ENCODE measurements at regions not wholly inside any gene's neighbourhood (a gene's known extent, or its start where the extent isn't known, plus 50 kb on each side); places are given as distances from the start of the nearest gene placed in this dataset.

- DNase-seq: no peak
Observed at GRCh38 chr16:6993544-6993943, 339.1 kb upstream of the RBFOX1 start.

GRCh38 chr16:6988846-6989245 is 343.8 kb upstream of the RBFOX1 start:
- DNase-seq: no peak

- DNase-seq: no peak
Observed at GRCh38 chr16:6977916-6978315, 354.7 kb upstream of the RBFOX1 start.

- DNase-seq: no peak
Observed at GRCh38 chr16:6977291-6977690, 355.4 kb upstream of the RBFOX1 start.

GRCh38 chr16:6976716-6977115 is 355.9 kb upstream of the RBFOX1 start:
- no peak for DNase-seq

- no peak for DNase-seq
Observed at GRCh38 chr16:6970171-6970857, 362.3 kb upstream of the RBFOX1 start.

- no peak for DNase-seq
Observed at GRCh38 chr16:6969594-6969993, 363.1 kb upstream of the RBFOX1 start.

- DNase-seq: no peak
Observed at GRCh38 chr16:6967796-6968320, 364.8 kb upstream of the RBFOX1 start.

- DNase-seq: no peak
Observed at GRCh38 chr16:6966925-6967324, 365.7 kb upstream of the RBFOX1 start.

GRCh38 chr16:6964679-6965078 is 368.0 kb upstream of the RBFOX1 start:
- no peak for DNase-seq

- no peak for DNase-seq
Observed at GRCh38 chr16:6961704-6962103, 370.9 kb upstream of the RBFOX1 start.

- no peak for DNase-seq
Observed at GRCh38 chr16:6958184-6958583, 374.5 kb upstream of the RBFOX1 start.

GRCh38 chr16:6957681-6958080 is 375.0 kb upstream of the RBFOX1 start:
- DNase-seq: no peak

- DNase-seq: no peak
Observed at GRCh38 chr16:6956511-6956910, 376.1 kb upstream of the RBFOX1 start.

GRCh38 chr16:6955303-6955702 is 377.3 kb upstream of the RBFOX1 start:
- DNase-seq: no peak

- no peak for DNase-seq
Observed at GRCh38 chr16:6949240-6949639, 383.4 kb upstream of the RBFOX1 start.

- no peak for DNase-seq
Observed at GRCh38 chr16:6947291-6947690, 385.4 kb upstream of the RBFOX1 start.

GRCh38 chr16:6946802-6947201 is 385.8 kb upstream of the RBFOX1 start:
- DNase-seq: no peak

- DNase-seq: no peak
Observed at GRCh38 chr16:6946106-6946505, 386.5 kb upstream of the RBFOX1 start.

- no peak for DNase-seq
Observed at GRCh38 chr16:6940968-6941367, 391.7 kb upstream of the RBFOX1 start.

GRCh38 chr16:6937641-6938040 is 395.0 kb upstream of the RBFOX1 start:
- DNase-seq: no peak

GRCh38 chr16:6932871-6933385 is 399.7 kb upstream of the RBFOX1 start:
- no peak for DNase-seq

- DNase-seq: no peak
Observed at GRCh38 chr16:6929868-6930267, 402.8 kb upstream of the RBFOX1 start.

- DNase-seq: no peak
Observed at GRCh38 chr16:6926762-6927161, 405.9 kb upstream of the RBFOX1 start.

GRCh38 chr16:6926341-6926740 is 406.3 kb upstream of the RBFOX1 start:
- no peak for DNase-seq

All from bone marrow (tissue), 2 donors.